ENCODE measurements at regions not wholly inside any gene's neighbourhood (a gene's known extent, or its start where the extent isn't known, plus 50 kb on each side); places are given as distances from the start of the nearest gene placed in this dataset.

DNA sequence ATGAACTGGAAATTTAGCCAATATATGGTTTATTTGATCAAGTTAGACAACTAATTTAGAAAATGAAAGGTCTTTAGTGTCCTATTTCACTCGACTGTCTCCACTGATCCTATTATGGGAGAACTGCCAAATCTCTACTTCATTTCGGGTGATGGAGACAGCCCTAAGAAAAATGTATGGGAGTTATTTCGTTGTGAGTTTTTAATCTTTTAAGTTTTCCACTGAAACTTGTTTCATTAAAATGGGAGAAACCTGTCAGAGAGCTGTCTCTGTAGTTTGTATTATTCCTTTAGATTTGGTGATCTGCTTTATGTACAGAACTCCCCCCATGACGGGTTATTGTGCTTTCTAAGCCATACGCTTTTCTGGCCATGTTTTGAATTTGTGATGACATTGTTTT, 899.7 kb downstream of the ADGRL2 start:
- Histone ChIP-seq H3K4me1 (no peaks in the 10 kb centered on the region), H3K36me3 (no peaks in the 10 kb centered on the region), H3K27me3 (no peaks in the 10 kb centered on the region), H3K9me3 (no peaks in the 10 kb centered on the region), H3K4me3 (no peak overlapping the region), H3K27ac (no peak overlapping the region)
- FAIRE-seq: no peak
- intact Hi-C loops (cut with DNase I): no loop called here
- TF ChIP-seq, protein P1, sequence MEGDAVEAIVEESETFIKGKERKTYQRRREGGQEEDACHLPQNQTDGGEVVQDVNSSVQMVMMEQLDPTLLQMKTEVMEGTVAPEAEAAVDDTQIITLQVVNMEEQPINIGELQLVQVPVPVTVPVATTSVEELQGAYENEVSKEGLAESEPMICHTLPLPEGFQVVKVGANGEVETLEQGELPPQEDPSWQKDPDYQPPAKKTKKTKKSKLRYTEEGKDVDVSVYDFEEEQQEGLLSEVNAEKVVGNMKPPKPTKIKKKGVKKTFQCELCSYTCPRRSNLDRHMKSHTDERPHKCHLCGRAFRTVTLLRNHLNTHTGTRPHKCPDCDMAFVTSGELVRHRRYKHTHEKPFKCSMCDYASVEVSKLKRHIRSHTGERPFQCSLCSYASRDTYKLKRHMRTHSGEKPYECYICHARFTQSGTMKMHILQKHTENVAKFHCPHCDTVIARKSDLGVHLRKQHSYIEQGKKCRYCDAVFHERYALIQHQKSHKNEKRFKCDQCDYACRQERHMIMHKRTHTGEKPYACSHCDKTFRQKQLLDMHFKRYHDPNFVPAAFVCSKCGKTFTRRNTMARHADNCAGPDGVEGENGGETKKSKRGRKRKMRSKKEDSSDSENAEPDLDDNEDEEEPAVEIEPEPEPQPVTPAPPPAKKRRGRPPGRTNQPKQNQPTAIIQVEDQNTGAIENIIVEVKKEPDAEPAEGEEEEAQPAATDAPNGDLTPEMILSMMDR (IDR thresholded peaks at IDR 0.05): no peak
- 61 to 80% methylated on average over 5 of the region's 5 CpGs for WGBS, 2 donors
- no peak for DNase-seq
- no peak for ATAC-seq

DNA sequence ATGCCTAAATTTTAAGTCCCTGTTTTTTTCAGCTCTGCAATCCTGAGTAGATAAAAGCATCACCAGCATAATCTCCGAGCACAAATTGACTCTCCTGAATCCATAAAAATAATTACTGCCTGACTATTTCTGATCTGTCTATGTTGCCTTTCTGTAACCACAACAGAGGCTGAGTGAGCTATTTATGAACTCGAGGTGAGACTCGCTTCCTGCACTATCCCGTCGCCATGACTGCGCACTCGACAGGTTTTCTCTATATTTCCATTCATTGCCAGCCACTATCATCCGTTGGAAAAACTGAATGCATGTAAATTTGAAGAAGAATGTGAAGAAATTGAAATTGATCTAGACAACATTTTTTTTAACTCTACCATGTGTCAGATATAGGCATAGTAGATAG, 897.2 kb downstream of the ADGRL2 start:
- no peak overlapping the region for H3K27ac ChIP-seq
- no peak overlapping the region for H3K4me3 ChIP-seq
- no peak for FAIRE-seq
- TF ChIP-seq, protein P1 (IDR thresholded peaks at IDR 0.05): no peak
- no peak for ATAC-seq
- no peaks in the 10 kb centered on the region for H3K27me3 ChIP-seq
- H3K4me1 ChIP-seq: no peaks in the 10 kb centered on the region
- intact Hi-C loops (cut with DNase I): no loop called here
- 83 to 88% methylated on average over 8 of the region's 8 CpGs for WGBS, 2 donors
- no peaks in the 10 kb centered on the region for H3K36me3 ChIP-seq
- no peak for DNase-seq
- no peaks in the 10 kb centered on the region for H3K9me3 ChIP-seq

DNA sequence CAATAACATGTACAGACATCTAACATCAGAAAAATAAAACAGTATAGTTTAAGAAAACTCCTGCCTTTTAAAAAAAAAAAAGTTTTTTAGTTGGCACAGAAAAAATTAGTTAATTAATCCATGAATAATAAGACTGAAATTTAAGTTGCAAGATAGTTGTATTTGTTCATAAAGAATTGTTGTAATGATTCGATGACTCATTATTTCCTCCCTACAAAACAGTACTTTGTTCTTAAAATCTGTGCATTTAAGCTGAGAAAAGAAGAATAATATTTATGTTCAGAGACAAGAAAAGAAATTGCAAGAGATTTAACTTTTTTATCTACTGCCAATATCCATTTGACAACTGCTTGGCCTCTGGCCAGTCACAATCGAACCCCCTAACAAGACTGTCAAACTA, 894.7 kb downstream of the ADGRL2 start:
- H3K9me3 ChIP-seq: no peaks in the 10 kb centered on the region
- no peak for ATAC-seq
- WGBS, 2 donors: 4 to 51% methylated on average over 2 of the region's 2 CpGs
- H3K27ac ChIP-seq: no peak overlapping the region
- no peaks in the 10 kb centered on the region for H3K36me3 ChIP-seq
- no peak for DNase-seq
- H3K4me1 ChIP-seq: no peaks in the 10 kb centered on the region
- no peak for FAIRE-seq
- intact Hi-C loops (cut with DNase I): no loop called here
- TF ChIP-seq, protein P1 (IDR thresholded peaks at IDR 0.05): no peak
- H3K4me3 ChIP-seq: no peak overlapping the region
- no peaks in the 10 kb centered on the region for H3K27me3 ChIP-seq

DNA sequence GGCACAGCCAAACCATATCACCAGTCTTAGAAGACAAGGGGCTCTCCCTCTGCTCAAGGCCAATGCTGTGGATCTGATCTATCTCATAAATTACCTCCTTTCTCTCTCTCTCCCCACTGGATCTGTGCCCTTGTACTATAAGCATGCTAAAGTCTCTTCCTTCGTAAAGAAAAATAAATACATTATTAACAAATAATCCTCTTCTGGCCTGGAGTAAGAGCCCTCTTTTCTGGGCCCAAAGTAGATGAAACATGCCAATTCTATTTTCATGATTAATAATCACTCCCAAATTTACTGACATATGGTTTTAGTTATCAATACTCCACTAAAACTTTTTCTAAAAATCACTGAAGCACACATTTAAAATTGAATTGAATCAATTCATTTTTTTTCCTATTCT, 889.7 kb downstream of the ADGRL2 start:
- no peaks in the 10 kb centered on the region for H3K36me3 ChIP-seq
- H3K4me3 ChIP-seq: no peak overlapping the region
- intact Hi-C loops (cut with DNase I): no loop called here
- FAIRE-seq: no peak
- TF ChIP-seq, protein P1 (IDR thresholded peaks at IDR 0.05): no peak
- 68 to 78% methylated on average over 1 of the region's 1 CpG for WGBS, 2 donors
- no peak for ATAC-seq
- DNase-seq: no peak
- no peaks in the 10 kb centered on the region for H3K9me3 ChIP-seq
- no peaks in the 10 kb centered on the region for H3K27me3 ChIP-seq
- no peaks in the 10 kb centered on the region for H3K4me1 ChIP-seq
- H3K27ac ChIP-seq: no peak overlapping the region

DNA sequence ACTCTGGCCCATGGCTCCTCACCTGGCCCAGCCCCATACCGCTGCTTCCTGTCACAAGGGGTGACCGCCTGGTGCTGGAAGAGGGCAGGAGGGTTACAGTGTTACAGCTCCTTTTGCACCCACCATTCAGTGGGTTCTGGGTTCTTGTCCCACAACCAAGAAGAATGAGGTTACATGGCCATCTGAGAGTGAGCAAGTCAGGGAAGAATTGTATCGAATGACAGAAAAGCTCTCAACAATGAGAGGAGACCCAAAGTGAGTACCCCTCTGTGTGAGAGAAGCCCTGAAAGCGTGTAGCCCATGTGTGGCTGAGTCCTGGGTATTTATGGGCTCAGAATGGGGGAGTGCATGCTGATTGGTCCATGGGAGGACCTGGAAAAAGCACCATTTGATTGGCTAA, 888.5 kb downstream of the ADGRL2 start:
- no peaks in the 10 kb centered on the region for H3K27me3 ChIP-seq
- no peaks in the 10 kb centered on the region for H3K36me3 ChIP-seq
- H3K4me3 ChIP-seq: no peak overlapping the region
- TF ChIP-seq, protein P1 (IDR thresholded peaks at IDR 0.05): no peak
- intact Hi-C loops (cut with DNase I): no loop called here
- FAIRE-seq (no peak), DNase-seq (no peak), ATAC-seq (no peak)
- 68 to 72% methylated on average over 4 of the region's 4 CpGs for WGBS, 2 donors
- no peak overlapping the region for H3K27ac ChIP-seq
- no peaks in the 10 kb centered on the region for H3K4me1 ChIP-seq
- H3K9me3 ChIP-seq: no peaks in the 10 kb centered on the region

Data from pancreas (tissue), 10 donors.